Endodermal cell (in vitro differentiated cells): ENCODE measurements at regions not wholly inside any gene's neighbourhood (a gene's known extent, or its start where the extent isn't known, plus 50 kb on each side); places are given as distances from the start of the nearest gene placed in this dataset.

Experiments
- DNase-seq: peaks from one replicate; pipeline ENCODE4 v3.0.0-alpha.2; 2017
- H3K27ac ChIP-seq: 2 replicates; pipeline ENCODE4 v1.5.1; 2013; ENCODE audit warnings: mild to moderate bottlenecking, low read depth, low read length, moderate library complexity
- H3K27me3 ChIP-seq: 2 replicates; pipeline ENCODE4 v1.6.1; 2013; ENCODE audit warnings: mild to moderate bottlenecking, low read length, moderate library complexity; ENCODE audit not compliant: insufficient read depth, control insufficient read depth, poor library complexity, severe bottlenecking
- H3K36me3 ChIP-seq: 2 replicates; pipeline ENCODE4 v1.7.0; 2013; ENCODE audit warnings: mild to moderate bottlenecking, low read length, moderate library complexity; ENCODE audit not compliant: control insufficient read depth, insufficient read depth
- H3K4me1 ChIP-seq: one replicate; pipeline ENCODE4 v1.7.0; 2013; ENCODE audit warnings: low read length; ENCODE audit not compliant: control insufficient read depth, insufficient read depth
- H3K4me3 ChIP-seq: 2 replicates; pipeline ENCODE4 v1.5.1; 2013; ENCODE audit warnings: mild to moderate bottlenecking, low read length, moderate library complexity
- H3K9ac ChIP-seq: 2 replicates; pipeline ENCODE4 v1.6.1; 2013; ENCODE audit warnings: mild to moderate bottlenecking, low read length, moderate library complexity; ENCODE audit not compliant: poor library complexity, severe bottlenecking; ENCODE audit errors: extremely low read depth
- H3K9me3 ChIP-seq: 2 replicates; pipeline ENCODE4 v1.6.1; 2013; ENCODE audit warnings: mild to moderate bottlenecking, low read length, moderate library complexity; ENCODE audit not compliant: control insufficient read depth
- H3K27ac Mint-ChIP-seq: 2 replicates; pipeline ENCODE4 v1.8.0; 2020; ENCODE audit warnings: mixed read lengths
- H3K27me3 Mint-ChIP-seq: 2 replicates; pipeline ENCODE4 v1.8.0; 2021; ENCODE audit warnings: mild to moderate bottlenecking, mixed read lengths; ENCODE audit not compliant: insufficient read depth
- H3K36me3 Mint-ChIP-seq: 2 replicates; pipeline ENCODE4 v1.8.0; 2020; ENCODE audit warnings: low read depth, mixed read lengths
- H3K4me1 Mint-ChIP-seq: 2 replicates; pipeline ENCODE4 v1.8.0; 2020; ENCODE audit warnings: mixed read lengths
- H3K4me3 Mint-ChIP-seq: 2 replicates; pipeline ENCODE4 v1.8.0; 2020; ENCODE audit warnings: mild to moderate bottlenecking, moderate library complexity, mixed read lengths
- H3K9me3 Mint-ChIP-seq: 2 replicates; pipeline ENCODE4 v1.8.0; 2020; ENCODE audit warnings: mild to moderate bottlenecking, mixed read lengths
- WGBS, 2 experiments: methylation state at CpG; one replicate each; pipeline versions ENCODE4 v1.1.5 to v1.1.7; 2013; ENCODE audit warnings: missing lambda C conversion rate in 2 of 2, mixed read lengths in 1 of 2; ENCODE audit not compliant: insufficient coverage in 1 of 2, insufficient read length in 1 of 2; 5-methylcytosine and 5-hydroxymethylcytosine counted together
- TF ChIP-seq, protein P1 (sequence below): fragments of 200-600 bp; sonication (generic); conservative IDR thresholded peaks from 2 replicates; pipeline ENCODE4 v1.5.0; 2021; ENCODE audit warnings: antibody characterized with exemption, mild to moderate bottlenecking

DNA sequence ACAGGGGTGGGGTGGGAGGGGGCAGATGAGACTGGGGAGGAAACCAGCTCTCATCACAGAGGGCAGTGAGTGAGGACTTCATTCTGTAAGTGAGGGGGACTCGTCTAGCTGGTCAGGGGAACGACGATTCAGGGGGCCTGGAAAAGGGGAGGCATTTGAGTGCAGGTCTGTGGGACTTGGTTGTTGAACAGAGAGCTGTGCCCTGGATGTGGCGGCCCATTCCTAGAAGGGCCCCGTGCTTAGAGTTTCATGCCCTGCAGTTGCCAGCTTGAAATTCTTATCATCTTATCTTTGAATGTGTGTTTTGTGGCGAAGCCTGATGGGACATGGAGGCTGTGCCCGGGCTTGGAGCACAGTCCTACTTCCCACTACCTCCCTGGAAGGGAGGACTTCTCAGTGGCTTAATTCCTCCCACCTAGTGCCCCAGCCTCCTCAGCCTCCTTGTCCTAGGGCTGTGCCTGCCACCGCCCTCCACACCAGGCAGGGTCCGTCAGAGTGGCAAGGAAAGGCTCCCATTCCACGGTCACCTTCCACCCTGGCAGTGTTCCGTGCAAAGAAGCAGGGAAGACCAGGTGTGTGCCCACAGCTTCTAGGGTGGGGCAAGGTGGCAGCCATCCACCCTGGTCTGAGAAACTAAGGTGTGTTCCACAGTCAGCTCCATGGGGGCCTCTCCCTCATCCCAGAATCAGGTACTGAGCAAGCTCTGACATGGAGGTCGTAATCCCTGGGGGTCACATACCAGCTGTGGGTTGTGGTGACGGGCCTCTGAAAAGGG lies 59.7 kb upstream of the LMO1 start:
- Histone ChIP-seq H3K36me3 (no peaks in the 10 kb centered on the region), H3K4me1 (no peaks in the 10 kb centered on the region), H3K9ac (no peak overlapping the region), H3K27me3 (no peaks in the 10 kb centered on the region), H3K9me3 (peaks cover 4% of the 10 kb centered on the region), H3K27ac (no peak overlapping the region), H3K4me3 (no peak overlapping the region)
- no peaks in the 10 kb centered on the region for H3K36me3 Mint-ChIP-seq
- TF ChIP-seq, protein P1, sequence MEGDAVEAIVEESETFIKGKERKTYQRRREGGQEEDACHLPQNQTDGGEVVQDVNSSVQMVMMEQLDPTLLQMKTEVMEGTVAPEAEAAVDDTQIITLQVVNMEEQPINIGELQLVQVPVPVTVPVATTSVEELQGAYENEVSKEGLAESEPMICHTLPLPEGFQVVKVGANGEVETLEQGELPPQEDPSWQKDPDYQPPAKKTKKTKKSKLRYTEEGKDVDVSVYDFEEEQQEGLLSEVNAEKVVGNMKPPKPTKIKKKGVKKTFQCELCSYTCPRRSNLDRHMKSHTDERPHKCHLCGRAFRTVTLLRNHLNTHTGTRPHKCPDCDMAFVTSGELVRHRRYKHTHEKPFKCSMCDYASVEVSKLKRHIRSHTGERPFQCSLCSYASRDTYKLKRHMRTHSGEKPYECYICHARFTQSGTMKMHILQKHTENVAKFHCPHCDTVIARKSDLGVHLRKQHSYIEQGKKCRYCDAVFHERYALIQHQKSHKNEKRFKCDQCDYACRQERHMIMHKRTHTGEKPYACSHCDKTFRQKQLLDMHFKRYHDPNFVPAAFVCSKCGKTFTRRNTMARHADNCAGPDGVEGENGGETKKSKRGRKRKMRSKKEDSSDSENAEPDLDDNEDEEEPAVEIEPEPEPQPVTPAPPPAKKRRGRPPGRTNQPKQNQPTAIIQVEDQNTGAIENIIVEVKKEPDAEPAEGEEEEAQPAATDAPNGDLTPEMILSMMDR: no peak
- 88 to 90% methylated on average over 8 to 13 of the region's 13 CpGs for WGBS, 2 experiments
- DNase-seq: no peak
- peaks cover 14% of the 10 kb centered on the region for H3K27me3 Mint-ChIP-seq
- peaks cover 10% of the 10 kb centered on the region for H3K4me1 Mint-ChIP-seq
- H3K27ac Mint-ChIP-seq: no peak overlapping the region
- H3K4me3 Mint-ChIP-seq: no peak overlapping the region
- H3K9me3 Mint-ChIP-seq: peaks cover 5% of the 10 kb centered on the region

DNA sequence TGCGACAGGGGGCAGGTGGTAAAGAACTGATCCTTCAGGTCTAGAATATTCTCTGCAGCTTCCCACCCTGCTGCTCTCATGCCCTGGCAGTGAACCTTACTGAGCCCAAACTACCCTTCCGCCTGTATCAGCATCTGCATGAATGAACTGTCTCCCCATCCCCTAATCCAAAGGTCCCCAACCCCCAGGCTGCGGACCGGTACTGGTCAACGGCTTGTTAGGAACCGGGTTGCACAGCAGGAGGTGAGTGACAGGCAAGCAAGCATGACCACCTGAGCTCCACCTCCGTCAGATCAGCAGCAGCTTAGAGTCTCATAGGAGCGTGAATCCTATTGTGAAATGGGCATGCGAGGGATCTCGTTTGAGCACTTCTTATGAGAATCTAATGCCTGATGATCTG lies 58.2 kb upstream of the LMO1 start:
- no peak overlapping the region for H3K4me3 Mint-ChIP-seq
- H3K9me3 Mint-ChIP-seq: peaks cover 5% of the 10 kb centered on the region
- Histone ChIP-seq H3K9me3 (peaks cover 4% of the 10 kb centered on the region), H3K4me1 (no peaks in the 10 kb centered on the region), H3K27me3 (no peaks in the 10 kb centered on the region), H3K9ac (no peak overlapping the region), H3K4me3 (no peak overlapping the region), H3K36me3 (no peaks in the 10 kb centered on the region), H3K27ac (no peak overlapping the region)
- WGBS, 2 experiments: 93 to 94% methylated on average over 9 to 10 of the region's 10 CpGs
- peaks cover 4% of the 10 kb centered on the region for H3K4me1 Mint-ChIP-seq
- no peak for DNase-seq
- H3K27ac Mint-ChIP-seq: no peak overlapping the region
- peaks cover 25% of the 10 kb centered on the region for H3K27me3 Mint-ChIP-seq
- TF ChIP-seq, protein P1: no peak
- no peaks in the 10 kb centered on the region for H3K36me3 Mint-ChIP-seq

GRCh38 chr11:8320076-8320475 lies 56.4 kb upstream of the LMO1 start:
- Mint-ChIP-seq H3K4me3 (no peak overlapping the region), H3K9me3 (peaks cover 5% of the 10 kb centered on the region), H3K4me1 (no peaks in the 10 kb centered on the region), H3K36me3 (no peaks in the 10 kb centered on the region), H3K27me3 (peaks cover 25% of the 10 kb centered on the region), H3K27ac (no peak overlapping the region)
- TF ChIP-seq, protein P1: no peak
- no peaks in the 10 kb centered on the region for H3K36me3 ChIP-seq
- no peak overlapping the region for H3K4me3 ChIP-seq
- no peak overlapping the region for H3K9ac ChIP-seq
- no peaks in the 10 kb centered on the region for H3K4me1 ChIP-seq
- no peaks in the 10 kb centered on the region for H3K27me3 ChIP-seq
- WGBS, 2 experiments: 97 to 100% methylated on average over 5 of the region's 5 CpGs
- no peak for DNase-seq
- peaks cover 4% of the 10 kb centered on the region for H3K9me3 ChIP-seq
- H3K27ac ChIP-seq: no peak overlapping the region
